ENCODE measurements at regions not wholly inside any gene's neighbourhood (a gene's known extent, or its start where the extent isn't known, plus 50 kb on each side); places are given as distances from the start of the nearest gene placed in this dataset.

DNA sequence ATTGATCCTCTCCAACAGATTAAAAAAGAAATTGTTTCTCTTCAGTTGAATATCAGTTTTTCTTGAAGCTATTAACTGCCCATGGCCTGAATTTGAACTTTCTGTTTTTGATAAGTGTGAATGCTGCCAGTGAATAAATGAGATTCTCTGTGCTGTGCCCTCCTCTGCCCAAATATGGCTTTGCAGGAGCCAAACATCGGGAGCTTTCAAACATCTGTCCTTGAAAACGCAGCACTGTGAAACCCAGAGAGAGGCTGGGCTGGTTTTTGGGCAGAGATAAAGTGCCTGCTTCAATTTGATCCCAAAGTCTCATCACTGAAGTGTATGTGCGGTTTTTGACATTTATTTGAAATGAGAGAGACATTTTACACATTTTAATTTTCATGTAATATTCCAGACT is 268.3 kb upstream of the SHH start:
- Mint-ChIP-seq H3K27ac (no peak overlapping the region), H3K36me3 (ENCODE audit: low read depth) (no peaks in the 10 kb centered on the region), H3K4me1 (no peaks in the 10 kb centered on the region), H3K27me3 (peaks cover 18% of the 10 kb centered on the region), H3K4me3 (no peak overlapping the region)
- H3K9me3 ChIP-seq (ENCODE audit: control insufficient read depth, low read length, poor library complexity, severe bottlenecking): peaks cover 3% of the 10 kb centered on the region
- ATAC-seq (no peak), DNase-seq (no peak)

DNA sequence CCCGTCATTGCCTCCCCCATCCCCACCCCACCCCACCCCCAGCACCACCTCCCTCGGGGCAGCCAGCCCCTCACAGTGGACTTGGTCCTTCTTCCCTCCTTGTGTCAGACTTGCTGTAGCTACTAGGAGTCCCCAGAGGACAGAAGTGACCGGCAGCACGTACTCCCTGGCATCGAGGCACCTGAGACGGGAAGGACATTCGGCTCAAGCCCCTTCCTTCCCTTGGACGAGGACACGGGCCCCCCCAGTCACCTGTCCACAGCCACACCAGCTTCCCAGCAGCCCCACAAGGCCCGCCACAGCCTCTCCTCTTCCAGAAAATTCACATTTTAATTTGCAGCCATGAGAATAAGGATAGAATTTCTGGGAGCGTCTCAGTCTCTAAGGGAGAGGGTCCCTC is 267.8 kb upstream of the SHH start:
- ATAC-seq (no peak), DNase-seq (no peak)
- Mint-ChIP-seq H3K27ac (no peak overlapping the region), H3K27me3 (peaks cover 23% of the 10 kb centered on the region), H3K4me1 (no peaks in the 10 kb centered on the region), H3K36me3 (ENCODE audit: low read depth) (no peaks in the 10 kb centered on the region), H3K4me3 (no peak overlapping the region)
- no peaks in the 10 kb centered on the region for H3K9me3 ChIP-seq (ENCODE audit: control insufficient read depth, low read length, poor library complexity, severe bottlenecking)

DNA sequence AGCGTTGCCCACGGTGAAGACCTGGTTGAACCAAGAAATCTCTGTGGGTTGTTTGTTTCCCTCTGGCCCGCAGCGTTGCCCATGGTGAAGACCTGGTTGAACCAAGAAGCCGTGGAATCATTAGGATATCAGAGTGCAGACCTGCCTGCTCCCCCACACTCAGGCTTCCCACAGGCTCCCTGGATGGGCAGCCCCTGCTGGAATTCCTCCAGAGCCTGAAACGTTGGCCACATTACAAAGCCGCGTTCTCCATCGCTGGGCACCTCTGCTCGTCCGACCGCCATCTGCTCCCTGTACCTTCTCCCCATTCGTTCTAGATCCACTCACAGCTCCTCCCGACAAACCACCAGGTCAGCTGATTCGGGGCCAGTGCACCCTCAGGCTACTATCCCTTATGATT is 266.9 kb upstream of the SHH start:
- DNase-seq (no peak), ATAC-seq (no peak)
- H3K36me3 Mint-ChIP-seq (ENCODE audit: low read depth): no peaks in the 10 kb centered on the region
- no peak overlapping the region for H3K27ac Mint-ChIP-seq
- no peaks in the 10 kb centered on the region for H3K9me3 ChIP-seq (ENCODE audit: control insufficient read depth, low read length, poor library complexity, severe bottlenecking)
- H3K4me3 Mint-ChIP-seq: no peak overlapping the region
- H3K4me1 Mint-ChIP-seq: no peaks in the 10 kb centered on the region
- H3K27me3 Mint-ChIP-seq: peaks cover 27% of the 10 kb centered on the region

DNA sequence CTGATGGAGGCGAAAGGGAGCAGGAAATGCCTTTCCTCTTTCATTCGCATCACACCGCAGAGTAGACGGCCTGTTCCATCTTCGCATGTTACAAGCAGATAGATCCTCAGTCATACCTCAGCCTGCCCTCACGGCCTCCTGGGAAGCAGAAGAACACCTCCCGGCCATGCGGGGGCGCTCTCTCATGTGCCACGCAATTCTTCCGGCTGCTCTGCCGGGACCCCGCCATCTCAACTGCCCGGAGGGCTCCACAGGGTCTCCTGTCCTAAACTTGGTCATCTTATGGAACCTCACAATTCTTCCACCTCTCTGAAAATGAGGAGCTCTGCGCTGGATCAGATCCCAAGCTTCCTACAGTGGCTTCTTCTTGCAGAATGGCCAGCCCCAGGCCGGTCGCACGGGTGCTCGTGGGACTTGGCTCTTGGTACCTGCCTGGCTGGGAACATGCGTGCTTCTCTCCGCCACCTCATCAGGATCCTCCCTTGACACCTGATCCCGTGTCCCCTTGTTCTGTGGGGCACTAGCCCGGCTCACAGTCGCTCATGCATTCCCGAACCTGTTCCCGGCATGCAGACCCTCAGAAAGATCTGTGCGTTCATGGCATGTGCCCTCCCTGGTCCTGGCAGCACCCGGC is 262.8 kb upstream of the SHH start:
- Mint-ChIP-seq H3K4me1 (no peaks in the 10 kb centered on the region), H3K36me3 (ENCODE audit: low read depth) (no peaks in the 10 kb centered on the region), H3K4me3 (no peak overlapping the region), H3K27me3 (peaks cover 31% of the 10 kb centered on the region), H3K27ac (no peak overlapping the region)
- H3K9me3 ChIP-seq (ENCODE audit: control insufficient read depth, low read length, poor library complexity, severe bottlenecking): no peaks in the 10 kb centered on the region
- ATAC-seq (no peak), DNase-seq (no peak)

DNA sequence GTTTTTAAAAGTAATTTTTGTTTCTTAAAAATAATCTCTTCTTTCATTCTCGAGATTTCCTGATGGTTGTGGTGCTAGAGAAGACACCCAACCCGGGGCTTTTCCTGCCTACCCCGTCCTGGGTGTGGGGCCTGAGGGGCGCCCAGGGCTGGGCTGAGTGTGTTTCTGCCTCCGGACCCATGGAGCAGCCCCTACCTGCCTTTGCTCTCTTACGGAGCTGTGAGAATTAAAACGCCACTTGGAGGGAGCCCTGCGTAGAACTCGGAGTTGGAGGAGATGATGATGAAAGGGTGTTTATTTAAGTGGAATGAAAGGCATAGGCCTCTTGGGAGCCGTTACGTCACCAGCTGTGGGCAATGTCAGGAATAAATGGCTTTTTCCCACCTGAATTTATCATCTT is 261.8 kb upstream of the SHH start:
- H3K27ac Mint-ChIP-seq: no peak overlapping the region
- H3K4me3 Mint-ChIP-seq: no peak overlapping the region
- no peak for DNase-seq
- no peaks in the 10 kb centered on the region for H3K36me3 Mint-ChIP-seq (ENCODE audit: low read depth)
- no peak for ATAC-seq
- no peaks in the 10 kb centered on the region for H3K9me3 ChIP-seq (ENCODE audit: control insufficient read depth, low read length, poor library complexity, severe bottlenecking)
- H3K27me3 Mint-ChIP-seq: peaks cover 31% of the 10 kb centered on the region
- H3K4me1 Mint-ChIP-seq: no peaks in the 10 kb centered on the region

DNA sequence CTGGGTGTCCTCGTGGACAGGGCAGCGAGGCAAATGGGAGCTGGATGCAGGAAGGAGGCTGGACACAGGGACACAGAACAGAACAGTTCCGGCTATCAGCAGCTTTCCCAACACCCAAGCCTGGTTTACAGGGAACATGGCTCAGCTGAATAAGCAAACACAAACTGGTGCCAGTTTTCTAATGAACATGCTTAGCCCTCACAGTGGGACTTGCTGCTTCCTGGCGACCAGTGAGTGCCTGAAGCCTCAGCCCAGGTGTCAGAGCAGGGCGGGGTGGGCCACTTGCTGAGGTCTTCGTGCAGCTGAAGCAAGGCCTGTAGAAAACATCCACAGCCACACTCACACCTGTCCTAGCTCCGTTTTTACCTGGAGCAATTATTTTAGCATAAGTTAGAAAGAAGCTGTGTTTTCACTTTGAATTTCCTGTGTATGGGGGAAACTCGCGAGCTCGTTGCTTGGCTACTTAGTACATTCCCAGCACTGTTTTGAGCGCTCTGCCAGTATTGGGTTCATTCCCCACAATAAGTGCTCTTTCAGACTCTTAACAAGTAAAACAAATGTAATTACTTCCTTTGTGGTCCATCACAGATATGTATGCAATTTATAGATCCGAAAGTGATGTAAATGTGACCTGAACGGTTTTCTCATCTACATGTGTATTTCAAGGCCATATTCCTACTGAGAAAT is 261.2 kb upstream of the SHH start:
- no peaks in the 10 kb centered on the region for H3K4me1 Mint-ChIP-seq
- H3K36me3 Mint-ChIP-seq (ENCODE audit: low read depth): no peaks in the 10 kb centered on the region
- no peak for ATAC-seq

DNA sequence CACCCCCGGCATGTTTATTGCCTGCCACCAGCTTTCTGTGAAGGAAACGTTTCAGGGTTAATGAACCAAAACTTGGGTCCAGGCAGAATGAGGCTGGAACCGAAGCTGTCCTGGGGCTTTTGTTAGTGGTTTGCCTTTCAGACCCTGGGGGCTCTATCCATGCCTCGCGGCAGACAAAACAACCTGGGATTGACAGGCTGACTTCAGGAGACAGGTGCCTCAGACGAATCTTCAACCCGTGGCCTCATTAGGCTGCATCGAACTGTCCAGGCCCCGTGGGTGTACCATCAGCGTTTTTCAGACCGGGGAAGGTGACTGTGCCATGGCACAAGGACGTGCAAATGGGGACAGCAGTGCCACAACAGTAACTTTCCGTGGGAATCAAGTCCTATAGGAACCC is 259.3 kb upstream of the SHH start:
- Mint-ChIP-seq H3K27me3 (peaks cover 19% of the 10 kb centered on the region), H3K4me3 (no peak overlapping the region), H3K4me1 (no peaks in the 10 kb centered on the region), H3K27ac (no peak overlapping the region), H3K36me3 (ENCODE audit: low read depth) (no peaks in the 10 kb centered on the region)
- DNase-seq (no peak), ATAC-seq (no peak)
- H3K9me3 ChIP-seq (ENCODE audit: control insufficient read depth, low read length, poor library complexity, severe bottlenecking): no peaks in the 10 kb centered on the region

More for the DNA sequence above, 261.2 kb upstream of the SHH start:
- DNase-seq: no peak
- no peaks in the 10 kb centered on the region for H3K9me3 ChIP-seq (ENCODE audit: control insufficient read depth, low read length, poor library complexity, severe bottlenecking)
- Mint-ChIP-seq H3K27ac (no peak overlapping the region), H3K4me3 (no peak overlapping the region), H3K27me3 (peaks cover 31% of the 10 kb centered on the region)

DNA sequence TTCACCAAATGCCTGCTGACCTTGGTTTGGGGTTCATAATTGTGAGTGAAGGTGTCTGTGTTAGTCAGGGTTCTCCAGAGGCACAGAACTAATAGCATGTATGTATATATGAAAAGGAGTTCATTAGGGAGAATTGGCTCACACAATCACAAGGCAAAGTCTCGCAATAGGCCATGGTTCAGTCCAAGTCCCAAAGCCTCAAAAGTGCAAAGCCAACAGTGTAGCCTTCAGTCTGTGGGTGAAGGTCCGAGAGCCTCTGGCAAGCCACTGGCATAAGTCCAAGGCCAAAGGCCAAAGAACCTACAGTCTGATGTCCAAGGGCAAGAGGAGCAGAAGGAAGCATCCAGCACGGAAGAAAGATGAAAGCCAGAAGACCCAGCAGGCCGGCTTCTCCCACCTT is 257.6 kb upstream of the SHH start:
- no peaks in the 10 kb centered on the region for H3K9me3 ChIP-seq (ENCODE audit: control insufficient read depth, low read length, poor library complexity, severe bottlenecking)
- Mint-ChIP-seq H3K36me3 (ENCODE audit: low read depth) (no peaks in the 10 kb centered on the region), H3K27me3 (peaks cover 18% of the 10 kb centered on the region), H3K27ac (no peak overlapping the region), H3K4me1 (no peaks in the 10 kb centered on the region), H3K4me3 (no peak overlapping the region)
- ATAC-seq (no peak), DNase-seq (no peak)

DNA sequence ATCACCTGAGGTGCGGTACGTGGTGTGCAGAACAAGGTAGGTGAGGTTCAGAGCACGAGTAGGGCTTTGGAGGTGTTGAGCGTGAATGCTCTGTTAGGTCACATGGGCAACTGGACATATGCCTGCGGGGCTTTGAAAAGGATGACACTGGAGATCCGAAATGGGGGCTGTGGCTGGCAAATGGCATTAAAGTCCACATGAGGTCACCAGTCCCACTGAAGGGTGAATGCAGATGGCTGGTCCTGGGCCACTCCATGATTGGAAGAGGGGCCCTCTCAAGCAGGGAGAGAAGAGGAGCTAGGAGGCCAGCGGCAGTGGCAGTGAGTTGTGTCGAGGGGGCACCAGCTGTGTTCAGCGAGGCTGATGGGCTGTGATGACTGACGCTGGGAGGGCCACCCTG is 254.9 kb upstream of the SHH start:
- DNase-seq: no peak
- H3K4me3 Mint-ChIP-seq: no peak overlapping the region
- H3K27ac Mint-ChIP-seq: no peak overlapping the region
- H3K4me1 Mint-ChIP-seq: no peaks in the 10 kb centered on the region
- no peak for ATAC-seq
- H3K36me3 Mint-ChIP-seq (ENCODE audit: low read depth): no peaks in the 10 kb centered on the region
- peaks cover 9% of the 10 kb centered on the region for H3K27me3 Mint-ChIP-seq
- no peaks in the 10 kb centered on the region for H3K9me3 ChIP-seq (ENCODE audit: control insufficient read depth, low read length, poor library complexity, severe bottlenecking)

DNA sequence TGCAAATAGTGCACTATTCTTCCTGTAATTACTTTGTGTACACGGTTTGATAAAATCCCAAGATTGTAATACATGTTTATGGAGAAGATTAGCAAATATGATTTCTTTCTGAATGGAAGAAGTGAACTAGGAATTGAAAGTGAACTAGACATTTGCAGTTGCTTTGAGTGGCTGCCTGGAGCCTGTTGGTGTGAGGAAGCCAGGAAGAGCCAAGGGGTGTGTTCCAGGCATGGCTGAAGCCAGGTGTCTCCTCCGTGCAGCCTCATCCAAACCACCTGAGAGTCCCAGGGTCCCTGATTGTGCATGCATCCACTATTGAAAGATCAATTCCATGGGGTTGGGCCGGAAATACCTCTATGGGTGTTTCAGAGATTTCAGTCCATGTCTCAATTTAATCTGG is 253.1 kb upstream of the SHH start:
- Mint-ChIP-seq H3K36me3 (ENCODE audit: low read depth) (no peaks in the 10 kb centered on the region), H3K4me3 (no peak overlapping the region), H3K27ac (no peak overlapping the region), H3K4me1 (no peaks in the 10 kb centered on the region), H3K27me3 (peaks cover 9% of the 10 kb centered on the region)
- no peaks in the 10 kb centered on the region for H3K9me3 ChIP-seq (ENCODE audit: control insufficient read depth, low read length, poor library complexity, severe bottlenecking)
- ATAC-seq (no peak), DNase-seq (no peak)

DNA sequence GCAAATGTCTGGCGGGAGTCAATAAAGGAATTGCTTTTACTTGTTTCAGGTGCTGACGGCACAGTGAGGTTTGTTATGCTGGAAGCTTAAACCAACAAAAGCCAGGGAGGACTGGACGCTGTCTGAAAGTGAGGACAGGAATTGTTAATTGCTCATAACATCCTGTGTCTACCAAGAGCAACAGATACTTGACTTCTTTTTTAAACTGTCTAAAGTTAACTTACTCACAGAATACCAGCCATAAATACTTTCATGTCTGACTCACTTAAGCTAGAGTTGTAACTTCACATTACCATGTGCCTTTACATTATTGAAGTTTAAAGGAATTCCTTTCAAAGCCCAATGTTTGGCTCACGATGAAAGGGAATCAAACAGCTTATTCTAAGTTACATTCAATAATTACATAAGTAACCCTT is 252.7 kb upstream of the SHH start:
- Mint-ChIP-seq H3K36me3 (ENCODE audit: low read depth) (no peaks in the 10 kb centered on the region), H3K4me1 (no peaks in the 10 kb centered on the region), H3K27me3 (peaks cover 9% of the 10 kb centered on the region), H3K4me3 (no peak overlapping the region), H3K27ac (no peak overlapping the region)
- H3K9me3 ChIP-seq (ENCODE audit: control insufficient read depth, low read length, poor library complexity, severe bottlenecking): no peaks in the 10 kb centered on the region
- no peak for DNase-seq
- no peak for ATAC-seq

DNA sequence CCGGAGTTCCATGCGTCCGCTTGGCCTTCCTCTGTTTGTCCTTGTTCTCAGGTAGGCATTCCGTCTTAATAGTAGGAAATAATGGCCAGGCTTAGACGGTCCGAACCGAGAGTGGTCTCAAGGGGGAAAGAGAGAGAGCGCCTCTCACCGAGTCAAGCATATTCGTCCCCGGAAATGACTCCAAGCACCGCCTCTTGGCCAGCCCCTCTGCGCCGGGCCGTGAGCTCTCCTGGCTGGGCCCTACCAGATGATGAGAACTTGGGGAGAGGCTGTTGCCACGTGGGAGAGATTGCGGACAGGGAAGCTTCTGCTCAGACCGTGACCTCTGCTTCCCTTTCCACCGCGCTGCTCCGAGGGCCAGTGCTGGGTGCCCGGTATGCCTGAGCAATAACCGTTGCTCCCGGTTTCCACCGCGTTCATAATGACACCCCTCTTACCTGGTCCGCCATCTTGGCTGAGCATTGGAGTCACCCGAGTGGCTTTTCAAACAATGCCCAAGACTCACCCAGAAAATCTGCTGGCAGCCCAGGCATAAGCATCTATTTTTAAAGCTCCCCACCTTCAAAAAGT is 251.1 kb upstream of the SHH start:
- H3K36me3 Mint-ChIP-seq (ENCODE audit: low read depth): no peaks in the 10 kb centered on the region

DNA sequence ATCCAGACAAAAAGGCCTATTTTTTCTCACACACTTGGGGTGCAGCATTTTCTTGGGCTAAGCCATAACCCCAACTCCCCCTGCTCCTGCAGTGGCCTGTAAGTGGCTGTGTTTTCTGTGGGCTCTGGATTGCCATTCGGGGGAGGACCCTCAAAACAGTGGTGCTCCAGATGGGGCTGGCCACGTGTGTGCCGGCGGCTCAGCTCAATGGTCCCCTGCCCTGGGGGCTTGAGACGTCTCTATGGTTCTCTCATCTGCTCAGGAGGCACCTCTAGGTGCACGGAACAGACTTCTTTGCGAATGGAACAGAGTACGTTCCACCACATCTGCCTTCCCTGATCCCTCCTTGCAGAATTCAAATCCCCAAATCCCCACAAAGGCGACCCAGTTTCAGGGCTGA is 250.0 kb upstream of the SHH start:
- H3K36me3 Mint-ChIP-seq (ENCODE audit: low read depth): no peaks in the 10 kb centered on the region
- H3K4me3 Mint-ChIP-seq: no peak overlapping the region
- ATAC-seq (no peak), DNase-seq (no peak)
- H3K27me3 Mint-ChIP-seq: peaks cover 18% of the 10 kb centered on the region
- H3K27ac Mint-ChIP-seq: no peak overlapping the region
- no peaks in the 10 kb centered on the region for H3K9me3 ChIP-seq (ENCODE audit: control insufficient read depth, low read length, poor library complexity, severe bottlenecking)
- no peaks in the 10 kb centered on the region for H3K4me1 Mint-ChIP-seq

More for the DNA sequence above, 251.1 kb upstream of the SHH start:
- Mint-ChIP-seq H3K4me1 (no peaks in the 10 kb centered on the region), H3K27me3 (peaks cover 17% of the 10 kb centered on the region), H3K27ac (no peak overlapping the region), H3K4me3 (no peak overlapping the region)
- DNase-seq: no peak
- no peak for ATAC-seq
- no peaks in the 10 kb centered on the region for H3K9me3 ChIP-seq (ENCODE audit: control insufficient read depth, low read length, poor library complexity, severe bottlenecking)

DNA sequence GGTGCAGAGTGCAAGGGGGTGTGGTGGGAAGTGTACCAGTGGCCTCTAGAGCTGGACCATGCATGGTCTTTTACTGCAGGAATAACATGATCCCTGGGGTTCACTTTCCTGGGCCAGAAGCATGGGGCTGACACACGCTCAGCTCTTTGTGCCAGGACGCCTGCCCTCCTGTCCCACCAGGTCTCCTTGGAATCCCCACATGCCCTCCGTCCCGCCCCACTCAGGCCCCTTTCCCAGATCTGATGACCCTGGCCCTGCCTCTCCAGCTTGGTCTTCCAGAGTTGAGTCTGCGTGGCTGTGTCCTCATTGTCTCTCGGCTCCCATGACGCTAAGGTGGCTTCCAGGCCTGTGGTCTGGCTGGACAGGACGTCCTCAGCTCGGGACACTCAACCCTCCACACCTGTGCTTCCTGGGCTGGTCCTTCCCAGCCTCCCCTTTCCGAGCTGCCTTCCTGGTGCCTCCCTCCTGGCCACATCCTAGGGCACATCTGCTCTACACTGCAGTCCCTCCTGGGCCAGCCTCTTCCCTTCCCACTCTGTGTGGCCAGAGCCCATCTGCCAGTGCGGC is 249.5 kb upstream of the SHH start:
- Mint-ChIP-seq H3K4me3 (no peak overlapping the region), H3K27ac (no peak overlapping the region), H3K4me1 (no peaks in the 10 kb centered on the region), H3K27me3 (peaks cover 18% of the 10 kb centered on the region), H3K36me3 (ENCODE audit: low read depth) (no peaks in the 10 kb centered on the region)
- DNase-seq (no peak), ATAC-seq (no peak)
- H3K9me3 ChIP-seq (ENCODE audit: control insufficient read depth, low read length, poor library complexity, severe bottlenecking): no peaks in the 10 kb centered on the region
